C4-2B (cell line): ENCODE measurements at regions not wholly inside any gene's neighbourhood (a gene's known extent, or its start where the extent isn't known, plus 50 kb on each side); places are given as distances from the start of the nearest gene placed in this dataset.

Experiments used
- CTCF ChIP-seq: fragments of 450-650 bp; conservative IDR thresholded peaks from 2 replicates; pipeline ENCODE4 v1.5.1; 2017; ENCODE audit warnings: mild to moderate bottlenecking
- ZFX ChIP-seq: fragments of 450-650 bp; IDR thresholded peaks from 2 replicates; pipeline ENCODE4 v1.6.1; 2017

- no peak for TF ChIP-seq CTCF
- no peak for TF ChIP-seq ZFX
Measured at GRCh38 chr17:68176718-68177117, 71.1 kb upstream of the AMZ2 start.
